Neural crest cell (in vitro differentiated cells): ENCODE measurements at regions not wholly inside any gene's neighbourhood (a gene's known extent, or its start where the extent isn't known, plus 50 kb on each side); places are given as distances from the start of the nearest gene placed in this dataset.

ENCODE experiments used
- DNase-seq: peaks from one replicate; pipeline ENCODE4 v3.0.0; 2021; ENCODE audit warnings: low read depth, mixed read lengths, low spot score
- H3K27ac Mint-ChIP-seq: one replicate; pipeline ENCODE4 v1.8.0; 2021; ENCODE audit warnings: mild to moderate bottlenecking, mixed read lengths; ENCODE audit not compliant: unreplicated experiment
- H3K27me3 Mint-ChIP-seq: 2 replicates; pipeline ENCODE4 v1.8.0; 2021; ENCODE audit warnings: low read depth, mild to moderate bottlenecking, mixed read lengths
- H3K36me3 Mint-ChIP-seq: 2 replicates; pipeline ENCODE4 v1.8.0; 2021; ENCODE audit warnings: low read depth, mild to moderate bottlenecking, mixed read lengths
- H3K4me1 Mint-ChIP-seq: 2 replicates; pipeline ENCODE4 v1.8.0; 2021; ENCODE audit warnings: mixed read lengths
- H3K4me3 Mint-ChIP-seq: one replicate; pipeline ENCODE4 v1.8.0; 2021; ENCODE audit warnings: mild to moderate bottlenecking, mixed read lengths
- H3K9me3 Mint-ChIP-seq: 2 replicates; pipeline ENCODE4 v1.8.0; 2021; ENCODE audit warnings: mixed read lengths
- CTCF ChIP-seq: fragments of 200-600 bp; sonication (generic); conservative IDR thresholded peaks from 2 replicates; pipeline ENCODE4 v1.5.0; 2021; ENCODE audit warnings: antibody characterized with exemption, mild to moderate bottlenecking

- TF ChIP-seq CTCF = no peak
- H3K9me3 Mint-ChIP-seq = peaks cover 3% of the 10 kb centered on the region
- no peaks in the 10 kb centered on the region for H3K36me3 Mint-ChIP-seq
- peaks cover 5% of the 10 kb centered on the region for H3K27me3 Mint-ChIP-seq
- no peak overlapping the region for H3K4me3 Mint-ChIP-seq
- H3K4me1 Mint-ChIP-seq = peaks cover 12% of the 10 kb centered on the region
- DNase-seq = no peak
- no peak overlapping the region for H3K27ac Mint-ChIP-seq
Measured at GRCh38 chr11:69243496-69244200, 50.3 kb upstream of the MYEOV start.
